Superior temporal gyrus (tissue), 1 donor: ENCODE measurements at regions not wholly inside any gene's neighbourhood (a gene's known extent, or its start where the extent isn't known, plus 50 kb on each side); places are given as distances from the start of the nearest gene placed in this dataset.
A peak's percentile ranks its signal among the peaks of the same experiment; 100 is the strongest.
"Not testable (repeated sequence)": the region's sequence is repeated elsewhere in the genome, so short reads cannot be mapped to it uniquely, and the experiment has no call there.

Source experiments
- DNase-seq: peaks from one replicate; pipeline ENCODE4 v3.0.0-alpha.2; 2016; ENCODE audit errors: extremely low spot score

DNA sequence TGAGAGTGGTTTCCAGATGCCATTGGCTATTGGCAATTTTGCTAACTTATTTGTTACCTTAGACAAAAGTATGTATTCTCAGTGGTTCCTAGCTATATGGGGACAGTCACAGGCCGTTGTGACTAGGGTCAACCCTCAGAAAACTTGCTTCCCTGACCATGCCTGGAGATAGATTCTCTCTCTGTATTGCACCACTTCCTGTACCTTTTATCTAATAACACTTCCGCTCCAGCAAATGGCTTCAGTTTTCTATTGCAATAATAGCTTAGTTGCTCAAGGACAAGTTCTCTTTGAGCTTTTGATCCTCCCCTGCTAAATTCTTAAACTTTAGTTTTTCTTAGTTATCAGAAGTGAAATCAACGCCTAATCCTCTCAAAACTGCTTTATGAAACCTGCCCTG lies 338.0 kb downstream of the RMST start:
- no peak for DNase-seq

DNA sequence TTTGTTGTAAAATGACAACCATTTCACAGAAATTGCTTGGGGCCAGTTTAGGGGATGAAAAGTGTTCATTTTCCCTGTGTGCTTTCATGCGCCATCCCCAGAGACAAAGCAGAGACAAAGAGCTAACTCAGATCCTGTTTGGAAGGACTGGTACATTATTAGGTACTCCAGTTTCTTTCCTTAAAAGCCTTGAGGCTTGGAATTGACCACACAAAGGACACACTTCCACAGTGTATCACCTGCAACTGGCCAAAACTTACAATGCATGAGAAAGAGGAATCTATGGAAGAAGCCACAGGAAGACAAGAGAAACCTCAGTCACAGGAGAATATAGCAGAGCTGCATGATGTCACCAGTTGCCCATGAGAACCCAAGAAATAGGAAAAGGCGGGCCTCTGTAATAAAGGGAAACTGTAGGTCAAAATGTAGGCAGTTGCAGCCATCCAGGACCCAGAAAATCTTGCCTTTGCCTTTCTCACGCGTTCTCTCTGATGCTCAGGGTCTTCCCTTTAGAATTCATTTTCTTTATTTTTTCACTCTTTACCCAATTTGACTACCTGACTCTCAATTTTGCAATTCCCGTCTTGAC lies 339.0 kb downstream of the RMST start:
- no peak for DNase-seq

DNA sequence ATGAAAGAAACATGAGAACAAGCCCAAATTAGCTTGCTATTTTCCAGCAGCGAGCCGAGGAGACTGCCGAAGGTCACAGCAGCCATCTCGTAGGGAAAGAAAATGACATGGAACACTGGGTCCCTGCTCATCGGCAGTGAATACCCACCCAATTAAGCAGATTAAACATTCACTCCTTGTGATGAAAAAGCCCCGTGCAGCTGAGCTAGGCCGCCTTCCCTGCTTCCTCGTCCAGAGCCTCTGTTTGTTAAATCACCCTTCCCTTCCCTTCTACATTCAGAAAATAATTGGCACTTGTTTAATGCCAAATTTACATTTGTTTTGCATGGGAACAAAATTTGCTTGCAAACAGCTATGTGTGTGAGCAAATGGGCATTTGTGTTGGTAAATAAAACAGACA lies 342.5 kb downstream of the RMST start:
- DNase-seq = peak; percentile 25

DNA sequence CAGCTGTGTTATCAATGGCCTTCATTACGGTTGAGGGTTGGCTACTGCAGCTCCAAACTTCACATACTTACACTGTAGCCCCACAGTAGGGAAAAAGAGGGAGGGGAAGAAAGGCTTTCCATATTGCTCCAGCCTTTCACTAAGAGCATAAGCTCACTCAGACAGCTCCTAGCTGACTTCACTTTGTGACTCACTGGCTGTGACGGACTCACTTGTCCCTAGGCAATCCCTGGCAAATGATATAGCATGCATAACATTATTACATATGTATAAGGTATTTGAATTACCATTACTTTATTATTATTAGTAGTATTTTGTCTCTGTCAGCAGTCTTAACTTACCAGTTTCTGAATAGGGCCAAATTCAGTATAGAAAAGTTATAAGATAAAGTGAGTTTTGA lies 350.7 kb downstream of the RMST start:
- DNase-seq = no peak

DNA sequence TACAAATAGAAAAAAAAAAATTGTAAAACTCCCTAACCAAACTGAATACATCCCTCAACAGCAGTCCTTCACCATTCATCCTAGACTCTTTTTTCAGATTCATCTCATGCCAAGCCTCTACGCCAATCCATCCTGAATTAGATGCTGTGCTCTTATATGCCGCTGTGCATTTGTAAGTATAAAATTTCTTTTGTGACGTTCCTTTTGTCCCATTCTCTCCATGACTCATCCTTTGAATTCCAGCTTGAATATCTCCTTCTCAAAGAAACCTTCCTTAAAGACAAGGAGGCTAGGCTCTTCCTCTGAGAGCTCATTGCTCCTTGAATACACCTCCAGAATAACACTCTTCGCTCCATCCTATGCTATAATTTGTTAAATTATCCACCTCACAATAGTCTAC lies 359.2 kb downstream of the RMST start:
- no peak for DNase-seq

DNA sequence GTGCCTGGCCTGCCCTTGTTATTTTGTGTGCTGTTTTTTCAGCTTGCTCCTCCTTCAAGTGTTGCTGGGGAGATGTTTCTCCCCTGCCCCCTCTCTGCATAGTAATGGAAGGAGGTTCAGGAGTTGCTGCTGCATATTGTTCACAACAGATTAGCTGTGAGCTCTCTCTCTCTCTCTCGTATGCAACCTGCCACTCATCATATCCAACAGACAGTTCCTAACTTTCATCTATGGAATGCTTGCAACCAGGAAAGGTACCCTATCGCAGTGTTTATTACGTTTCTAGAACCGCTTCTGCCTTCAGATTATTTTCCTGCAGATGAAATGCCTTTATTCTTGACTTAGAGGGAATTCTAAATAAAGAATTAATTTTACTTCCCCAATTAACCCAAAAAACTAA lies 372.9 kb downstream of the RMST start:
- no peak for DNase-seq

DNA sequence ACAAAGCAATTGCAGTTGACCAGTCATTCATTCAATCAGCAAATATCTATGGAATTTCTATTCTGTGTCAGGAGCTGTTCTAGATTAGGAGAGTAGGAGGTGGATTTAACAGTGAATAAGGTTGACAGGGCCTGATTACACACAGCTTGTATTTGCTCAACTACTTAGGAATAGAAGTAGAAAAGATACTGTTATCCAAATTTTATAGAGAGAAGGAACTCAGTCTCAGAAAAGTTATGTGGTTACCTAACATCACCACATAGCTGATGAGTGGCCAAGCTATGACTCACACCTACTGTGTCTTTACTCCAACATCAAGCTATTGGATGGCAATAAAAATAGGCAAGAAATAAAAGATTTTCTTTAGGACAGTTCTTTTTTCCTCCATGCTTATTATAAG lies 374.8 kb downstream of the RMST start:
- peak; percentile 42 for DNase-seq

DNA sequence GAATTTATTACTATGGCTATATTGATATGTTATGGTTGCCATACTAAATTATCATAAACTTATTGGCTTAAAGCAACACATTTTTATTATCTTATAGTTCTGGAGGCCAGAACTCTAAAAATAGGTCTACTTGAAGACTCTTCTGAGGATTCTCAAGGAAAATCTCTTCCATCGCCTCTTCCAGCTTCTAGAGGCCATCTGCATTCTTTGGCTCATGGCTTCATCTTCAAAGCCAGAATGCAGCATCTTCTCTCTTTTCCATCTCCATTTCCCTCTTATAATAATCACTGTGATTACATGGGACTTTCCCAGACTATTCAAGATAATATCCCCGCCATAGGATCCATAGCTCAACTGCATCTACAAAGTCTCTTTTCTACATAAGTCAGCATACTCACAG lies 385.4 kb downstream of the RMST start:
- no peak for DNase-seq

DNA sequence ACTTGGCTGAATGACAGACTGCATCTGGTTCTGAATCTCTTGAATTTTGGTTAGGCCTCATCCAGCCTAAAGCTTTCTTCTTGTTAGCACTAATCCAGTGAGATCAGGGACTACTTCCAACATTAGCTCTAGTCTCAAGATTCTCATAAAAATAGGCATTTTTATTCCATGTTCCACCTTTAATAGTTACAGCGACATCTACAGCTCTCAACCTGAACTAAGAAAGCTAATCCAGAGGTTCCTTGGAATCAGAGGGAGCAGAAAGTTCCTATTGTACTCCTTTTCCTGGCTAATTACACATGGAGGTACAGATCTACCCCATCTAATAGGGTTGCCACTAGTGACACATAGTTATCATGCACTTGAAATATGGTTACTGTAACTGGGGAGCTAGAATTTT lies 391.9 kb downstream of the RMST start:
- no peak for DNase-seq

DNA sequence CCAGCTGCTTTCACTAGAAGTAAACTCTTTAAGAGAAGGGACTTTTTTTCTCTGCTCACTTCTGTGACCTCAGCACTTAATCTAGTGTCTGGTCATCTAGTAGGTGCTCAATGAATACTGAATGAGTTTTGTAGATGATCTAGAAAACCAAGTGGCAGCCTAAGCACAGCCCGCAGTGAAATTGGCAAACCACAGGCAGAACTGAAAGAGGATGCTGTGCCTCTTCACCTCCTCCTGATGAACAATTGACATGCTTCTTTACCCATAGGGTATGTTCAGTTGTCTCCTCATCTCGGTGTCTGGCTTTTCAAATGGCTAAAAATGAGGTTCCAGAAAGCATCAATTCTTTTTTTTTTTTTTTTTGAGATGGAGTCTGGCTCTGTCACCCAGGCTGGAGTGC lies 399.5 kb downstream of the RMST start:
- no peak for DNase-seq

DNA sequence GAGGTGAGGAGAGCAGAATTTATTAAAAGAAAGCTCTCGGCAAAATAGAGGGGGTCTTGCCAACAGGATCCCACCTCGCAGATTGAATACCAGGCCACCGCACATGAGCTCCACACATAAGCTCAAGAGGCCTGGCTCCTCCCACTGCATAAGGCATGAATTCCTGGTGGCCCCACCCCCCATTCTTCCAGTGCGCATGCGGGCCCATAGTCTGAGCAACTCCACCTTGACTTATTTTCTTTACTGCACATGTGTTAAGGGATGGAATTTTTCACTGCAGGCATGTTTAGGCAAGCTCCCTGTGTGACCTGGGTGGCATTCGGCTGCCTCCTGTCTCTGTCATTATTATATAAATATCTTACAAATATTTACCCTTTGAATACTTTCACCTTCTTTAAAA lies 412.5 kb downstream of the RMST start:
- no peak for DNase-seq

DNA sequence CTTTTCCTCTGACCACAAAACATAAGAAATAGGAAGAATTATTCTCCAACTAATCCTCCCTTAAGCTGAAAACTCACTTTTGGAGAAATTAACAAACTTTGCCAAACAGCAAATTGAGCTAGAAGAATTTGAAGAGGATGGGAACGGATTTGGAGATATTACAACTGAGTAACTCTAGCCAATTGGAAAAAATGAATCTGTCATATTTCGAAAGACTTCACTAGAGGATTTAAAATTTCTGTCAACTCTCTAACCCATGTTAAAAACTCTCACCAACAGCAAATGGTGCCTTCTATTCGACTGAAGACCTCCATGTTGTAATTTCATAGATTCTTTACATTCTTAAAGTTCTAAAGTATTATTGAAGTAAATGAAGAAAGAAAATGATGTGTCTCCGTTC lies 414.2 kb downstream of the RMST start:
- DNase-seq = no peak

DNA sequence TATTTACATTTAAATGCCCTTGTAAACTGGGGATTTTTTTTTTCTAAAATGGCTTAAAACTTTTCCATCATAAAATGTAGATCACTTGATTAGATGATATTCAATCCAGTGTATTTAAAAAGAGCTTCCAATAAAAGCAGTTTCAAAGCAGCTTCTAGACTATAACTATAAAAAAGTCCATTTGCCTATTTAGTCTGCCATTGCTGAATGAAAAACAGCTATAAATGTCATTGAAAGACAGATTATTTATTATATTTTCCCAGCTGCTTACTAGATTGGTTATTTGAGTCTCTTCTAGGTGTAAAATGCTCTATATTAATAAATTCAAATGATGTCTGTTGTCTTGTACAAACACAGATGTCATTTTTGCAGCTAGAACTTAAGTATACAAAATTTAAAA lies 414.8 kb downstream of the RMST start:
- no peak for DNase-seq

DNA sequence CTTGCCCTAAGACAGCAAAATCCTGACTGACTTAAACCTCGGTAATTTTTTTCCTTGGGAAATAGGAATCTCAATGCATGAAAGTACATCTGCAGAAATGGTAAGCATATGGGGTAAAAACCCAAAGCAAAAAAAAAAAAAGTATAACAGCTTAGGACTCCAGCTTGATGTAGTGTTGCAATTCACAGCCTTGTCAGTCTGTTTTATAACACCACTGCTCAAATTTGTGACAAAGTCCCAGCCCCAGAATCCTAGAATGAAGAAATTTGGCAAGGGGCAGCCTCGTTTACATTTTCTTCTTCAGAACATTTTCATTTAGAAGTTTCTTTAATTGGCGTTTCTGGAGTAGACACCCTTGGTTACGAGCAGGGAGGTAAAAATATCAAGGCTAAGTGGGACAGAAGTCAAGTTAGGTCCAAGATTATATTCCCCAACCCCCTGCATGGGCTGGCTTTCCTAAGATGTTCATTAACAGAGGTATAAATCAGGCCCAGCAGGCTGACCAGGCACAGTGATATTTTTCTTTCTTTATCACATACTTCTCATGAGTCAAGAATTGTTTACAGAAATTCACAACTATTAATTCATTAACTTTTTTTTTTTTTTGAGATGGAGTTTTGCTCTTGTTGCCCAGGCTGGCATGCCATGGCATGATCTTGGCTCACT lies 424.0 kb downstream of the RMST start:
- peak; percentile 53 for DNase-seq

DNA sequence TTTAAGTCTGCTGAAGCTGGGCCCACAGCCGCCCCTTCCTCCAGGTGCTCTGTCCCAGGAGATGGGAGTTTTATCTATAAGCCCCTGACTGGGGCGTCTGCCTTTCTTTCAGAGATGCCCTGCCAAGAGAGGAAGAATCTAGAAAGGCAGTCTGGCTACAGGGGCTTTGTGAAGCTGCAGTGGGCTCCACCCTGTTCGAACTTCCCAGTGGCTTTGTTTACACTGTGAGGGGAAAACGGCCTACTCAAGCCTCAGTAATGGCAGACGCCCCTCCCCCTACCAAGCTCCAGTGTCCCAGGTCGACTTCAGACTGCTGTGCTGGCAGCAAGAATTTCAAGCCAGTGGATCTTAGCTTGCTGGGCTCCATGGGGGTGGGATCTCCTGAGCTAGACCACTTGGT lies 435.3 kb downstream of the RMST start:
- DNase-seq = not testable (repeated sequence)

DNA sequence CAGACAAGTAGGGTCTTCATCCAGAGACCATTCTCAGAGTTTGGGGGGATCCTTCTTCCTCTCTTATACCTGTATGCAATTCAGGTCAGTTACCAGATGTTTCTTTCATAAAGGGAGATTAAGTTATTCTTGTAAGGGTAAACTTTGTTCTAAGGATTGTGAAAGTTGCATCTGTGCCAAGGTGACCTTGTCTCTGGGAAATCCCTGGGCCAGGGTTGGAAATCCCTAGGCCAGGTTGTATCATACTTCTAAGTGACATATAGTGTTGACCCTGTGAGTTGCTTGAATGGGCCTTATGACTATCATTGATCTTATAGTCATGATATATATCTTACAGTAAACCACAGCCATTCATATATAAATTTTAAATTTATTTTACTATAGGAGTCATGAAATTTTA lies 436.9 kb downstream of the RMST start:
- DNase-seq = no peak

DNA sequence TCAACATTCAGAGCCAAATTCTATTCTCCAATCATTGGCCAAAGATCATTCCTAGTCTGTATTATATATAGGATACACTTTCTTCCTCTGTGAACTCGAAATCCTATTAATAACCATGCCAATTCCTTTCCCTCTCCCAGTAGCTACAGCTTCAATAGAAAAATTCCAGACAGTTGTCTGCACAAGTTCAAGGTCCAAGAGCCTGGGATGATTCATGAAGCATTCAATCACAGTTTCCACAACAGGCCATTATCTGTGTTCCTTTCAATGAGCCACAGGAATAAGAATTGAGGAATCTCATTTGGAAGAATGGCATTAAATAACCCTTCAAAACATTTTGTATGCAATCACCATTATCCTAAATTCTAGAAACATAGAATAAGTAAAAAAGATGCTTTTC lies 437.4 kb downstream of the RMST start:
- no peak for DNase-seq

DNA sequence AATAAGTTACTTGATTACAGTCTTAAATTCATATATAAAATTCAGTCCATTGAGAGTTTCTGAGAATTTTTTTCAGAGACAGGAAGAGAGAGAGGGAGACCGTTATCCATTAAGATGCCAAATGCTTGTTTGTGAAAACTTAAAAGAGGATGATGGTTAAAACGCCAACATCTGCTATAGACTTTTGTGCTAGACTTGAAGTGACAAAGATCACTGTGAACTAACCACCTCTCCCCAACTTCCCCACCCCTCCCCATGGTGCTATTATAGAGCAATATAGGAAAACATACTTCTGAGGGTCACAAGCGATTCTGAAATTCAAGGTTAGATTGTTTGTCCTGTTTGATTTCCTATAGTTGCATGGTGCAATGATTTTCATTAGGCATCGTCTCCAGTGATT lies 440.8 kb downstream of the RMST start:
- no peak for DNase-seq

DNA sequence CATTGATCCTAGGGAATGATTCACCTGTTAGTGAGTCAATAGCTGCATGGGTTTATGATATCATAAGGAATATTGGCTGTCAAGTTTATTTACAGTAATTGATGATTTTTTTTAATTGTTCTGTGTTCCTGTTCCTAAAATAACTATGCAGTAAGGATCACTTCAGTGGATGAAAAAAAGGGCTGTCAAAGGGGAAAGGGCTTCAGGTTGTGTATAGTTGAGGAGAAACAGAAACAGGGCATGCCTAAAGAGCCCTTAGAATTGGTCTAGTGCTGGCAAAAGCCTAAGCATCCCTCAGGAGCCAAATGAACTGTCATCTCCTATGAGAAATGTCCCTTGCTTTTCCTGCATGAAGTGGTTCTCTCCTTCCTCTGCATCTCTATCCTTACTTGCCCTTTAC lies 444.9 kb downstream of the RMST start:
- DNase-seq = no peak

DNA sequence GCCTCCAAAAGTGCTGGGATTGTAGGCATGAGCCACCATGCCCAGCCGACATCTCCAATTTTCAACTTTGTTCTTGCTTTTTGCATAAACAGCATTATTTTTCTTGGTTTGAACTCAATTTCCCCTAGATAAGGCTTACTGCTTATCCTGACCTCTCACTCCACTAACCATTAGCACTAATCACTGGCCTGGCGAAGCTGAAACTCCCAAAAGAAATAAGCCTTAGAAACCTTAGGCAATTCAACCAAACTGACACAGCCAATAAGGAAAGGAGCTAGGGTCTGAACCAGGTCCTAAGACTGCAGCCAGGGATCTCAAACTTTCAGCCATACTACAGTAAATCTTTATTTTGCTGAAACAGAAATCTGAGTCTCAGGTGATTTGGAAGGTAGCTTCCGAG lies 448.0 kb downstream of the RMST start:
- DNase-seq = no peak

DNA sequence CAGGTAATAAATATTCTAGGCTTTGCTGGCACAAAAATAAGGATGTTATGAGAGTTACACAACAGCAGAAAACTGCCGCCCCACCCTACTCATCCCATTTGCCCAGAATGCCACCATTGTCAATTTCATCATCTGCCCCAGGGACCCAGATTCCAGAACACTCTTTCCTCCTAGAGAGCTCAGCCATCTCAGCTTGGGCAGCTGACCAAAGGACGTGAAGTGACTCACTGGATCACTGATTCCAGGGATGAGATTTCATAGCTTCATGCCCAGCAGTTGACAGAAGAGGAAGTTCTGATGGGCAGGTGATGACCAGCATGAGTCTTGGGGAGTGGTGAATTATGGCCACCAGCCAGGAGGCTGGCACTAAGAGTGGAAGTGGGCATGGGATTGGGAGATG lies 450.3 kb downstream of the RMST start:
- no peak for DNase-seq

DNA sequence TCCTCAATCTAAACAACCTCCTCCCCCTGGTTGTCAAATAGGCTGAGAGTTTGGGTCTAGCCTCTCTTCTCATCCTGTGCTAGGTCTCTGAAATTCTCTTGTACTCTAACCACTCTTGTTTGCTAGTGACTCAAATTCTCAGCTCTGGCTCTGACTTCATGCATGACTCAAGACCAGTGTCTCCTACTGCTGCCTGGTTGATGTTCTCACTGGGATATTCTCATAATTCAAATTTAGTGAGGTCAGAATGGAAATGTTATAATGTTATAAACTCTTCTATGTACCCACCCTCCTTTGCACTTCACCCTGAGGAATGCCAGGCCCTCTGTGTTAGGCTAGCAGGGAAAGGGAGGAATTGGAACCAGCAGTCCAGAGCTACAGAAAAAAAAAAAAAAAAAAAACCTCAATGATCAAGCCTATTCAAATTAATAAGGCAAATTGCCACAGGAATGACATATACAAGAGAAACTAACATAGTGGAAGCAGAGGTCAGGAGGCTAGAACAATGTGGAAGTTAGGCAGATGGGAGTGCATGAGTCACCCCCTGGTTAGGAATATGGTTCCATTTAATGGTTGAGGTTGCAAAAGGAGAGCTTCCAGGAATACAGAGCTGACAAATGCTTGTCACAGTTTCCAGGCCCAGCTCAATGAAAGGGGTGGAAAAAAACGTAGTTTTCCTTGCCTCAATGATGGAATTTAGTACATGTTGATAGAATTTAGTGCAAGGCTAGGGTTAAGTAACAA lies 459.5 kb downstream of the RMST start:
- no peak for DNase-seq

DNA sequence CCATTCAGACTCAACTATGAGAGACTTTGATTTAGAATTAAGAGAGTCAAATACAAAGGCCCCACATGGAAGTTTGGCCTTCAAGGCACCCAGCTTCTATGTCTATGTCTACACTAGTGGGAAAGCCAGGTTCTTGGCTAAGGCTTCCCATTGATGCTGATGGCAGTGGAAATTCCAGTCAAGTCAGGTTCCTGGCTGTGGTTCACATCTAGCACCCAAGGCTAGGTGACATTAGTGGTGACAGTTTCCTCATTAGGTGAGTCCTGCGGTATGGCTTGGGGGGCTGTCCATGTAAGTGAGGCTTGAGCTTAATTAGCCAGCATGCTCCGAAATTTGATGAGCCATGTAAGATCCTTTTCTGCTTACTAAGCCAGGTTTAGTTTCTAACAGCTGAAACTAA lies 460.9 kb downstream of the RMST start:
- DNase-seq = no peak
